ENCODE measurements at regions not wholly inside any gene's neighbourhood (a gene's known extent, or its start where the extent isn't known, plus 50 kb on each side); places are given as distances from the start of the nearest gene placed in this dataset.

DNA sequence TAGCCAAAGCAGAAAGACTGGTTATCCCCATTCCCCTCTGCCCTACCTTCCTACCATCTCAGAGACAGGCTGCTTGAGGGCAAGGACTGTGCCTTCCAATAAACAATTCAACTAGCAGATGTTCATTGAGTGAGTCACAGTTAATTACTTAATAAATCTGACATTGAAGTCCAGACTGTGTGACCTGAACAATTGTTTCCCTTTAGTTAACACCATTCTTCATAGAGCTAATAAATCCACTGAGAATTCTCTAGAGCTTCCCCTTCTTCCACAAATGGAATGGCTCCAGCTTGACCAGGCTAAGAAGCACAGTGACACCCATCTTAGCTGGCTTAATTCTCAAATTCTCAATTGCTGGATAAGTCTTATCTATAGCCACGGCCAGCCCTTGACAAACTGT lies 61.9 kb upstream of the GJA5 start:
- TF ChIP-seq EP300 (IDR thresholded peaks at IDR 0.05) = no peak
- TF ChIP-seq, protein P1, sequence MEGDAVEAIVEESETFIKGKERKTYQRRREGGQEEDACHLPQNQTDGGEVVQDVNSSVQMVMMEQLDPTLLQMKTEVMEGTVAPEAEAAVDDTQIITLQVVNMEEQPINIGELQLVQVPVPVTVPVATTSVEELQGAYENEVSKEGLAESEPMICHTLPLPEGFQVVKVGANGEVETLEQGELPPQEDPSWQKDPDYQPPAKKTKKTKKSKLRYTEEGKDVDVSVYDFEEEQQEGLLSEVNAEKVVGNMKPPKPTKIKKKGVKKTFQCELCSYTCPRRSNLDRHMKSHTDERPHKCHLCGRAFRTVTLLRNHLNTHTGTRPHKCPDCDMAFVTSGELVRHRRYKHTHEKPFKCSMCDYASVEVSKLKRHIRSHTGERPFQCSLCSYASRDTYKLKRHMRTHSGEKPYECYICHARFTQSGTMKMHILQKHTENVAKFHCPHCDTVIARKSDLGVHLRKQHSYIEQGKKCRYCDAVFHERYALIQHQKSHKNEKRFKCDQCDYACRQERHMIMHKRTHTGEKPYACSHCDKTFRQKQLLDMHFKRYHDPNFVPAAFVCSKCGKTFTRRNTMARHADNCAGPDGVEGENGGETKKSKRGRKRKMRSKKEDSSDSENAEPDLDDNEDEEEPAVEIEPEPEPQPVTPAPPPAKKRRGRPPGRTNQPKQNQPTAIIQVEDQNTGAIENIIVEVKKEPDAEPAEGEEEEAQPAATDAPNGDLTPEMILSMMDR (IDR thresholded peaks at IDR 0.05) = no peak
